A673 (cell line): ENCODE measurements at regions not wholly inside any gene's neighbourhood (a gene's known extent, or its start where the extent isn't known, plus 50 kb on each side); places are given as distances from the start of the nearest gene placed in this dataset.

Experiments
- BruUV-seq: library from RNA; stranded (reverse); fragments of 400-500 nt; replicated peaks from 2 replicates; lab custom pipeline; 2021; lab: Mats Ljungman, UMichigan
- CTCF ChIA-PET: fragments of 300-600 bp; sonication (Branson Sonifier 250); formaldehyde crosslinking; loops from one replicate; lab custom pipeline; 2022; ENCODE audit warnings: antibody characterized with exemption; lab: Charles Lee
- POLR2A ChIA-PET: fragments of 300-600 bp; sonication (Branson Sonifier 250); formaldehyde crosslinking; loops from one replicate; lab custom pipeline; 2022; ENCODE audit warnings: antibody characterized with exemption; ENCODE audit not compliant: low non-redundant PET; lab: Charles Lee
- DNase-seq: peaks from one replicate; pipeline ENCODE4 v3.0.0-alpha.2; 2015; ENCODE audit warnings: low spot score
- H3K27ac ChIP-seq: fragments of 200-600 bp; sonication (generic); 2 replicates; pipeline ENCODE4 v1.5.1; 2016; ENCODE audit warnings: mixed run types, low read depth, mild to moderate bottlenecking, mixed read lengths, antibody characterized with exemption, low read length; ENCODE audit not compliant: poor library complexity, severe bottlenecking
- H3K27me3 ChIP-seq: fragments of 200-600 bp; sonication (generic); replicated peaks from 2 replicates; pipeline ENCODE4 v1.6.1; 2017; ENCODE audit warnings: mixed run types, low read depth, mild to moderate bottlenecking, mixed read lengths, antibody characterized with exemption, low read length; ENCODE audit not compliant: insufficient read depth, poor library complexity
- H3K36me3 ChIP-seq: fragments of 200-600 bp; sonication (generic); 2 replicates; pipeline ENCODE4 v1.6.1; 2016; ENCODE audit warnings: mixed run types, mild to moderate bottlenecking, mixed read lengths, antibody characterized with exemption, low read length; ENCODE audit not compliant: insufficient read depth, poor library complexity, severe bottlenecking
- H3K4me1 ChIP-seq: fragments of 200-600 bp; sonication (generic); 2 replicates; pipeline ENCODE4 v1.6.1; 2017; ENCODE audit warnings: mixed run types, mild to moderate bottlenecking, mixed read lengths, antibody characterized with exemption, low read length; ENCODE audit not compliant: insufficient read depth, poor library complexity, severe bottlenecking
- H3K4me3 ChIP-seq: fragments of 200-600 bp; sonication (generic); 2 replicates; pipeline ENCODE4 v1.5.1; 2016; ENCODE audit warnings: low read depth, mixed run types, mild to moderate bottlenecking, mixed read lengths, low read length; ENCODE audit not compliant: poor library complexity, severe bottlenecking
- H3K9me3 ChIP-seq: fragments of 200-600 bp; sonication (generic); 2 replicates; pipeline ENCODE4 v1.6.1; 2016; ENCODE audit warnings: mixed run types, low read depth, mild to moderate bottlenecking, mixed read lengths, antibody characterized with exemption, low read length; ENCODE audit not compliant: poor library complexity, severe bottlenecking
- CTCF ChIP-seq: fragments of 300-800, 200-600 bp; sonication (generic); conservative IDR thresholded peaks from 2 replicates; pipeline ENCODE4 v1.5.1; 2017; ENCODE audit warnings: low read depth, mild to moderate bottlenecking, antibody characterized with exemption, low read length, moderate library complexity, mixed read lengths
- EZH2 ChIP-seq: fragments of 200-600 bp; sonication (generic); IDR thresholded peaks from 2 replicates; pipeline ENCODE4 v1.6.1; 2017; ENCODE audit warnings: borderline replicate concordance, low read depth, mild to moderate bottlenecking, mixed read lengths, antibody characterized with exemption, low read length; ENCODE audit not compliant: poor library complexity, severe bottlenecking
- intact Hi-C: fragments of 100-400 bp; cut with micrococcal nuclease; formaldehyde crosslinking; loops from one replicate; pipeline ENCODE4 v1.10.0; 2022; ENCODE audit not compliant: unreplicated experiment

GRCh38 chr15:31870328-31871165, 159.8 kb upstream of the CHRNA7 start, which contains the start of gene OTUD7A:
Gene OTUD7A (minus strand): TSS chr15:31870673.
- Histone ChIP-seq H3K9me3 (no peaks in the 10 kb centered on the region), H3K4me1 (no peaks in the 10 kb centered on the region), H3K27me3 (peaks cover 3% of the 10 kb centered on the region), H3K27ac (no peak within 1 kb of the TSS), H3K4me3 (peak within 1 kb of the TSS; percentile 54), H3K36me3 (no peaks in the 10 kb centered on the region)
- BruUV-seq = no TSS peak
- peak; percentile 88 for DNase-seq
- no peak for TF ChIP-seq EZH2
- no peak for TF ChIP-seq CTCF
- POLR2A ChIA-PET = no interaction called here
- intact Hi-C loops = loop anchor here (10.0 kb wide), 1 partner anchor 546 kb away; the partner anchor contains the start of gene KLF13
- CTCF ChIA-PET = no interaction called here

- H3K27me3 ChIP-seq = peaks cover 3% of the 10 kb centered on the region
- no peaks in the 10 kb centered on the region for H3K9me3 ChIP-seq
- POLR2A ChIA-PET = no interaction called here
- H3K27ac ChIP-seq = no peak overlapping the region
- TF ChIP-seq EZH2 (no peak), CTCF (no peak)
- CTCF ChIA-PET = no interaction called here
- H3K4me3 ChIP-seq = peak overlapping the region; percentile 54
- no peak for DNase-seq
- BruUV-seq = no TSS peak
- H3K4me1 ChIP-seq = no peaks in the 10 kb centered on the region
- intact Hi-C loops = loop anchor here (10.0 kb wide), 1 partner anchor 547 kb away; the partner anchor contains the start of gene KLF13
- no peaks in the 10 kb centered on the region for H3K36me3 ChIP-seq
Measured at GRCh38 chr15:31871166-31871886, 159.0 kb upstream of the CHRNA7 start.

- H3K4me1 ChIP-seq = no peaks in the 10 kb centered on the region
- H3K27me3 ChIP-seq = peaks cover 3% of the 10 kb centered on the region
- no peaks in the 10 kb centered on the region for H3K9me3 ChIP-seq
- no peak overlapping the region for H3K4me3 ChIP-seq
- intact Hi-C loops = loop anchor here (10.0 kb wide), 1 partner anchor 547 kb away; the partner anchor contains the start of gene KLF13
- TF ChIP-seq CTCF = no peak
- no peak for TF ChIP-seq EZH2
- no peaks in the 10 kb centered on the region for H3K36me3 ChIP-seq
- ChIA-PET CTCF (no interaction called here), POLR2A (no interaction called here)
- DNase-seq = no peak
- H3K27ac ChIP-seq = no peak overlapping the region
- BruUV-seq = no TSS peak
Measured at GRCh38 chr15:31871887-31872281, 158.4 kb upstream of the CHRNA7 start.
